Muscle of back (tissue), 3 donors: ENCODE measurements at regions not wholly inside any gene's neighbourhood (a gene's known extent, or its start where the extent isn't known, plus 50 kb on each side); places are given as distances from the start of the nearest gene placed in this dataset.
"Not testable (repeated sequence)": the region's sequence is repeated elsewhere in the genome, so short reads cannot be mapped to it uniquely, and the experiment has no call there.

ENCODE experiments used
- DNase-seq, 3 donors: peaks; one replicate each; pipeline versions ENCODE4 v3.0.0 to v3.0.0-alpha.2; 2013

DNA sequence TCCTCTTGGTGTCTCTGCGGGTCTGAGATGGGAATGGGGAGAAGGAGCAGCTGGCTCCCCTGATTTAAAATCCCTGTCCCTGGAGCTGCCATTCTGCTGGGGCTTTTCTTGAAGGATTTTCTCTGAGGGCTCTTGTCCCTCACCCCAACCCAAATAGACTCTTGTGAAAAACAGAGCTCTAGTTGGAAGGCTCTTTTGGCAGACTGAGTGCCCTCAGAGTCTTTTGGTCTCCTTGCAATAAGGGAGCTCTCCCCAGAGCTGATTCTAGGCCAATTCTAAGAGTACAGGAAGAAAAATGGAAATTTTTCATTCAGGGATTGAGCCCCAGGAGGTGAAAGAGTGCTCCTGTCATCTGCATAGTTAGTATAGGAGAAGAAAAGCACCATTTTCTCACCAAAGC lies 238.3 kb downstream of the COG6 start:
- DNase-seq = no peak

DNA sequence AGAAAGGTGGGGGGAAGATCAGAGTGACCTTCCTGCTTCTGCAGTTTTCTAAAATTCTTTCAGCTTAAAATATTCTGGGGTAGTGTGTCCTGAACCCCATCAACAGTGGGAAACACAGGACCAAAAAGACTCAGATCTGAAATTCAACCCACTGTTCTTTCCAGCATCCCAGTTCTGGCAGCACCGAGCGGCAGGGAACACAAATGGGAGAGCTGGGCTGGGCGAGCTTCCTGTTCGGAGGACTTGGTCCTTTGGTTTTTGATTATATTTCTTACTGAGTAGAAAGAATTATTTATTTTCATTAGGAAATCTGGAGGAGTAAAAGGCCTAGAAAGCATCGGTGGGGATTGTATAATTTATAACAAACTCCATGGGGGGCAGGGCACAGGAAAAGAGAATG lies 239.1 kb downstream of the COG6 start:
- no peak for DNase-seq

DNA sequence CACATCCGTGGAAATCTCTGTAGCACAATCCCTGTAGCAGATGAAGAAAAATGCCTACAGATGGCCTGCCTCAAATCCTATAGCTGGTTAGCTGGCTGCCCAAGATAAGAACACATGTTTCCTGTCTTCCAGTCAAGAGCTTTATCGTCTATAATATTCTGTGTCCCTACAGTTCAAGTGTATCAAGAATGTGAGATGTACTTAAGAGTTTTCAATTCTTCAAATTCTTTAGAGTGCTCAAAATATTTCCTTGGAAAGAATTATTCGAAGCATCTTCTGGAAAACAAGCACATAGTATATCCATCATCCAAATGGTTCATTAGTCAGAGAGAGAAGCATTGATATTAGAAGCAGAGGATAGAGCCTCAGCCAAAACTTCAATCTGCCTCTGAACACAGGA lies 239.8 kb downstream of the COG6 start:
- peak in 2 of 3 donors; percentile 27 to 59 for DNase-seq

DNA sequence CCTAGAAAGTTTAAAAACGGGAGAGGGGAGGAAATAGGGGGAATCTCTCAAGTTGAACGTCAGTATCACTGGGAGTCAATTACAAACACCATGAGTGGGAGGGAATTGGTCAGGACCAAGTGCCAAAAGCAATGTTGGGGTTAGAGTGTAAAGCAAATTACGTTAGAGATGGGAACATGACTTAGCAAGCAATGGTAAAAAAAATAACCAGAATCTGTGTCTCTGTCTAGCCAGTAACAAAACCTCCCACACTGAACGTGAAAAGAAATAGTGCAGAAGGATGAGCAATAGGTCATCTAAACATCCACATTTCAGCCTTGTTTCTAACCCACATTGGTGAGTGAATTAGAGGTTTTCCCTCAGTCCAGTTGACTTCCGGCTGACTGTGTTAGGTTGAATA lies 242.2 kb downstream of the COG6 start:
- DNase-seq = no peak

DNA sequence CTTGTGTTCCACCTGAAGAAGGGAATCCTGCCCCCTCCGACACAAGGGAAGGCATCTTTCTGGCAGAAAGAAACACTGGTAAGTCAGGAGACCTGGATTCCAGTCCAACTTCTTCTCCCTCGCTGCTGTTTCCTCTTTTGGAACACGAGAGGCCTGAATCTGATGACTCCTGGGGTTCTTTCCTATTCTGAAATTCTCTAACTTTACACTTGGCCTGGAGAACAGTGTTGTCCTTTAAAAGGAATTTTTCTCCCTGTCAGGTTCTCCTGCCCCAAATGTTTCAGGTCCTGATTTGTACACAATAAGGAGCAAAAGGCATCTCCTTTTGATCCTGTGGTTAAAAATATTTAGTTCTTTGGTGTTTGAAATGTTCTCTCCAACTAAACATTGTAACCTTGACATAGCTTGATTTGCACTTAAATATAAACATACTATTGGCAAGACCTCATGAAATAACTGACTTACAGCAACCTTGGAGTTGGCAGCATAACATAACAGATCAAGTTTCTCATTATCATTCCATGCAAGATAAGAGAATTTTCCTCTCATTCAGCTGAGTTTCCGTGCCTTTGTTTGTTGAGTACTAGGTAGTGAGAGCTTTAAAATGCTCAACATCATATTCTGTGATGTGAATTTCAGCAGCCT lies 244.8 kb downstream of the COG6 start:
- DNase-seq = no peak

DNA sequence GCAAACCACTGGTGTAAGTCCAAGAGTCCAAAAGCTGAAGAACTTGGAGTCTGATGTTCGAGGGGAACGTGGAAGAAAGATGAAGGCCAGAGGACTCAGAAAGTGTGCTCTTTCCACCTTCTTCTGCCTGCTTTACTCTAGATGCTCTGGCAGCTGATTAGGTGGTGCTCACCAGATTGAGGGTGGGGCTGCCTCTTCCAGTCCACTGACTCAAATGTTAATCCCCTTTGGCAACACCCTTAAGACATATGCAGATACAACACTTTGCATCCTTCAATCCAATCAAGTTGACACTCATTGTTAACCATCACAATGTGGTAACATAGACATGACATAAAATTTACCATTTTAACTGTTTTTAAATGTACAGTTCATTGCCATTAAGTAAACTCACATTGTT lies 249.5 kb downstream of the COG6 start:
- no peak for DNase-seq

DNA sequence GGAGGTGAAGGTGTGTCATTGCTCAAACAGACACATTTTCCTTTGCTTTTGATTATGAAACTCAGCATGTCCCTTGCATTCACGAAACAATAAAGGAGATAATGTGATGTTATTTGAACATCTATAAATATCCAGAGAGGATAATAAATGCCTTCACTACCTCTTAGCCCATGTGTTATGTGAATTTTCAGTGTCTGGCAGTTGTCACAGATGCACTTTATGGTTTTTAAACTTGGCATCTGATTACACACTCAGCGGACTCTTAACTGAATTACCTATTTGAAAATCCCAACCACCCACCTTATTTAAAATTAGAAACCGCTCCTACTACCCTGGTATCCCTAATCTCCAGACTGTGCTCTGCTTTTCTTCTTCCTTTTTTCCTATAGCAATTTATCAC lies 254.2 kb downstream of the COG6 start:
- DNase-seq = no peak

DNA sequence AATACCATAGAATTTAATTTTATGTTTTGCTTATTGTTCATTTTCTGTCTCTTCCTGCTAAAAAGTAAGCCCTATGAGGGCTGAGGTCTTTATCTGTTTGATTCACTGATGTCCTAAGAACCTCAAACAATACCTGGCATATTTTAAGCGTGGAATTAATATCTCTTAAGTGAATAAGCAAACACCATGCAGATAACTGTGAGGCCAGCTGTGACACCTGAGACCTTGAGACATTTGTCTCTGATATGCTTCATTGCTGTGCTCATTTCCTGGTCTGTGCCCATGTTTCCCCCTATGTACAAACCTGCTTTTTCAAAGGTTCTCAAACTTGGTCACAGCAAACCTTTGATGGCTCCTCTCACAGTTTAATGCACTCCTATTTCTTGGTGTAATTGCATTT lies 254.6 kb downstream of the COG6 start:
- DNase-seq = no peak

DNA sequence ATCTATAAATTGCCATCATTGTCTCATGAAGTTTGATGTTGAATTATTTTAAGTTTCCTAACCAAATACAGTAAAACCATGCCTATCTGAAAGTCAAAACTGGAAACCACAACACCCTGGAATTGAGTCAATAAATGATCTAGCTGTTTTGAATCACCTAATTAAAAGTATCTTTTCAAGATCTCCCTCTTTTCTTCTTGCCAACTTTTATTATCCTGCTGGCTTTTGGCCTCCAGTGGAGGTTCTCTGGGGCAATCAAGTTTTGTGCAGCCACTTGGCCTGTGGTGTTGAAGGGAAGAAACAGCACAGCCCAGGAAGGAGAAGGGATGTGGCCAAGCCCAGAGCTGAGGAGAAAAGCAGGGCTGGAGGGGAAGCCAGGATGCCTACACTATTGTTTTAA lies 255.4 kb downstream of the COG6 start:
- DNase-seq = no peak

DNA sequence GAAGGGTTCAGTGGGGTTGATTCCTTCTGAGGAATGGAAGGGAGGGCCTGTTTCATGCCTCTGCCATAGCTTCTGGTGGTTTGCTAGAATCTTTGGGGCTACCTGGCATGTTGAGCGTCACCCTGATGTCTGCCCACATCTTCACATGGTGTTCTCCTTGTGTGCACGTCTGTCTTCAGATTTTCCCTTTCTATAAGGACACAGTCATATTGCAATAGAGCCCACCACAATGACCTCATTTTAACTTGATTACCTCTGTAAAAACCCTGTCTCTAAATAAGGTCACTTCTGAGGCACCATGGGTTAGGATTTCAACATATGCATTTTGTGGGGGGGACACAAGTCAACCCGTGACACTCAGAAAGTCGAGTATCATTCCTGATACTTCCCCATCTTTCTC lies 257.9 kb downstream of the COG6 start:
- no peak for DNase-seq

DNA sequence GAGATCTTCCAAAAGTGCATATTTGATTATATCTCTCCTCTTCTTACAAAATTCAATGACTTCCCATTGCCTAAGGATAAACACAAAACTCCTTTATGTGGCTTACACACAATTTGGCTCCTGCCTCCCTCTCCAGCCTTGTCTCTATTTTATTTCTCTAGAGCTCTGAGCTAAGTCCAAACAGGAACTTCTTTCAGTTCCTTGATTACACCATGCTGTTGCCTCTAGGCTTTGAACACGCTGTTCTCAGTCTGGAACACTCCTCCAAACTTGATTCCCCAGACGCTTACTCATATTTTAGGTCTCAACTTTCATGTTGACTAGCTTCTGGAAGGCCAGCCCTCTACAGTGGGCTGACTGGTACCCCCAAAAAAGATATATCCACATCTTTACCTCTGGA lies 258.5 kb downstream of the COG6 start:
- DNase-seq = no peak

DNA sequence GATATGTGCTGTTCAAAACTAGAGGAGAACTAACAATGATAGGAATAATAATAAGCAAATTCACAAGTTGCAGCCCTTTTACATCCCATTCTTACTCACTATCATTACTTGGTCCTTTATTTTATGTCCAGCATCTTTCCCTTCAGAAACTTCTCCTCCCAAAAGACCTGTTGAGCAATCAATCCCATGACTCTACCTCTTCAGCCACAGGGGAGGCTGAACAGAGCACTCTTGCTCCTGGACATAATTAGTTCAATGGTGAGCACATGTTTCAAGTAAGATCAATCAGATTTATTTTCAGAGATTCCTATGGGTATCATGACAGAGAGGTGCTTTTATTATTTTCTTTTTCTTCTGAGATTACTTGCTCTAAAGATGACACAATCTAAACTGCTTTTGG lies 260.0 kb downstream of the COG6 start:
- no peak for DNase-seq

DNA sequence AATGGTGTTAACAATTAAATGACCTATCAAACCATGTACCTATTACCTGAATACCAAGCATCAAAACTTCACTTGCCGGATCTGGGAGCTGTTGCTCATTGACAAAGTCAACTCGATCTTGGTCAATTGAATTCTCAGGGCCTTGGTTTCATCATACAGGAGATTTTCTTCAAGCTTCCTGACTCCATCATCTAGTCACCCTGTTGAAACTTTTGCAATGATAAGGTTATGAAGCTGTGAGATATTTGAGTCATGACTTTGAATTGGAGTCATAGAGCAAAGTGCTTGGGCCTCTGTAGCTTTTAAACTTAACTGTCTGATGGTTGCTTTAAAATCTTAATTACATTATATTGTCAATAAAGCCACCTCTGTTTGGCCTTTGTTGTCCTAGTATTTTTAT lies 260.9 kb downstream of the COG6 start:
- no peak for DNase-seq

DNA sequence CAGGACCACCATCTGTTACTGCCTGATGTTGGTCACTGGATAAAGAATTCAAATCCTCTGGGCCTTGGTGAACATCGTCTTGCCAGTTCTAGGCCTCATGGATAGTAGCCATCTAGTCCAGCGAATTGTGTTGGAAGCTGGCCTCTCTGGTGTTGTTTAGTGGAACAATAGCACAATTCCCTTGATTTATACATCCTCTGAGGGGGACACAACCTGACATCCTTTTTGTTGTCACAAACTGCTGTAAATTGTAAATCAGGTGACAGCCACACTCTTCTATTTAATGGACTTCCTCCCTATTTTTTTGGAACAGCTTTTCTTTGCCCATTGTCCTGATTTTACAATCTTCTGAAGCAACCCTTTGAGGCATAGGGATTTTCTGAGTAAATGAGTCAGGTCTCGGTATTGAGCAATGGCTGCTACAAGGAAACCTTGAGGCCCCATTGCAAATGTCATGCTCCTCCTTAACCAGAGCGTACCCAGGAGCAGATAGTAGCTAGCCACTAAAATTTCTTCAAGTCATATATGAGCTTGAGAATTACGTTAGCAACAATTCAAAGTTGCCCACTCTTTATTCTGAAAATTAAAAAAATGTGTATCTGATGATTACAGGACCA lies 263.3 kb downstream of the COG6 start:
- DNase-seq = no peak

DNA sequence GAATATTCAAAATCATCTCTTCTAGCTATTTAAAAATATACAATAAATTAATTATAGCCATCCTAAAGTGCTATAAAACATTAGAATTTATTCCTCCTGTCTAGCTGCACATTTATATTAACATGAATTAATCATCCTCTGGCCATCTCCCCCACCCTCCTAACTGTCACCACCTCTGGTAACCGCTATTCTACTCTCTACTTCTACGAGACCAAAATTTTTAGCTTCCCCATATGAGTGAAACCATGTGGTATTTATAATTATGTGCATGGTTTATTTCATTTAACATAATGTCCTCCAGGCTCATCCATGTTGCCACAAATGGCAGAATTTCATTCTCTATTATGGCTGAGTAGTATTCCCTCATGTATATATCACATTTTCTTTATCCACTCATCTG lies 265.2 kb downstream of the COG6 start:
- DNase-seq = no peak

DNA sequence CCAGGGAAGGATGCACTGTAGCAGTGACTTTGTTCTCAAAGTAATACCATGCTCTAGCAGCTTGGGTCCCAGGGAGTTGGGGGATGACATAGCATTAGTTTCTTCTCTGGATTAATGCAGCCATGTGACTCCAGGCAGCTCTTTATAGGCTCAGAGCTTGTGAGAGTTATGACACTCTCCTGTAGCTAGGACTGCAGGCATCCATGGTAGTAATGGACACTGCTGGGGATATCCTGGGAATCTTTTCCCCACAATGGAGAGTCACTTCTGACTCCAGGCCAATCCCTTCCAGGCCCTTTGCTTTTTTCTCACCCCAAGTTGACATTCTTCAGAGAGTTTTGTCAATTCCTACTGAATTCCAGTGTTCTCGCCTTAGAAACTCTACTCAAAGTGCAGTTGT lies 270.9 kb downstream of the COG6 start:
- no peak for DNase-seq

DNA sequence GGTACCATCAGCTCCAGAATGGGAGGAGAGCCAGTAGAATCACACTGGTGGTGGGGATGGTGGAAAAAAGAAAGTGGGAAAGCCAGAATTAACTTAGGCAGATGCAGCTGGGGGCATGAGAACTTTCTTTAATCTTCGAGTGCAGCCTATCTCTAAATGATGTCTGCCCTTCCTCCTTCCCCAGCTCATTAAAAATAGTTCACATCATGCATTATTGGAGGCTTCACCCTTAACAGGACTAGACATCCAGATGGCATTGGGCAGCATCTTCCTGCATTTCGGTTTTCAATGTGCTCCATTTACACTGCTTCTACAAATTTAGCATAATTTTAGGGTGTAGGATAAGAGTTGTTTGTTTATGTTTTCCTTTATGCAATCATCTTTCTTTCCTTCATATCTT lies 272.8 kb downstream of the COG6 start:
- DNase-seq = no peak

DNA sequence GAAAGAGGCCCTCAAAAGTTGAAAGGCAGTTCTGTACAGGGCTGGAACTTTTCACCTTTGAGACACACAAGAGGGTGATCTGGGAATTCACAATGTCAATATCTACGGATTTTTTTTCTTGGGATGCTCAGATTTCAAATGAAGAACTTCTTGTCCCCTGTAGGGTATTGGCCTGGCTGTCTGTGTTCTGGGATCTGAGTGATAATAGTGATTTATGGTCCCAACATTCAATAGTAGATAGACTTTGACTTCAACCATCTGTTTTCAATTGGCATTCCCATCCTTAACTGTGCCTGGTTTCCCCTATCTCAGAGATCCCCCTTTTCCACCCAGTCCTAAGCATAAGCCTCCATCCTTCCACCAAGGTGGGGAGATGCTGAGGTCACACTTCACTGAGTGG lies 274.1 kb downstream of the COG6 start:
- DNase-seq = no peak

DNA sequence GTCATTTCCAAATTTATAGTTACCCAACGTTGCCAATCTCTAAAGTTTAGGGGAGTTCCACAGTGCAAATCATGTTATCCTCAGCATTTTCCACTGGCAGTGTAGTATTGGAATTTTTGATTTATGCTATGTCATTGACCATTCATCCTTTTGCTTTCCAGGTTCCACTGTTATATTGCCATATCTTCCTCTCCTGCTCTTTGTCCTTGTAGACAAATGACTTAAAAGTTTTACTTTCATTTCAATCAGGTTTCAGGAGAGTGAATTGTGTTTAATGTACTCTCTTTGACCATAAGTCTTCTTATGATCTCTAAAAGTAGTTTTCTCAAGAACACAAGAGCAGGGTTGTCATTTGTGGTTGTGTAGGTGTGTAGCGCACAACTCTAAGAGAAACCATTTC lies 274.6 kb downstream of the COG6 start:
- DNase-seq = no peak

DNA sequence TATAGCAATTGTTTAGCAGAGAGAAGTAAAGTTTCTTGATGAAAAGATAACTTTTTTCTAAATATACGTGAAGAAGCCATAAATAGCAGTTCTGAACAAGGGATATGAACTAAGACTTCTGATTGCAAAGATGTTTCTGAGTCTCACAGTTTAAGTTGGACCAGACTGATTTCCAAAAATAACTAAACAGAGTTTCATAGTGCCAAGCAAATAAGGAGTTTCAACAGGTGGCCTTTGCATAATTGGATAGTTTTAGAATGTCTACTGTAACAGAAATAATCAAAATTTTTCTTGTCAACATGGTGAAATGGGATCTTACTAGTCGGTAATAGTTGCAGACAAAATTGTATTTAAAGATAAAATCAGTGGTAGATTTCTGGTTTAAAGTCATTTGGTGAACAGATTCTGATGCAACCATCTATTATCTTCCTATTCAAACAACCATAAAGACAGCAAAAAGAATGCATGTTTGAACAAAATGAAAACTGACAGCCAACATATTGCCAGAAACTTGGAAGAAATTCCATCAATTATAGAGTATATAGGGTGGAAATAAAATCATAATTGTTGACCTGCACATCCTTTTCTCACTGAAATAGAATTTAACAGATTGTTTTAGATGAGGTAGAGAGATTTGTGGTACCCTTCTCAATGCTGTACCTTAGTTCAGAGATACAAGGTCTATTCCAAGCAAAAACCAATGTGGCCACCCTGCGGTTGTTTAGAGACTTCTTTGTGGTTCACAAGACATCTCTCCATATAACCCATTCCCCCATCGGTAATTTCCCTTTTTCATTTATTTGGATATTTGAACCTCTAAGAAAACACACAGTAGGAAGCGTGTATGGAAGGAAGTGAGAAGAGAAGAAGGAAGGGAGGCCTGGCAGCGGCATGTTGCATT lies 275.3 kb downstream of the COG6 start:
- DNase-seq = no peak

DNA sequence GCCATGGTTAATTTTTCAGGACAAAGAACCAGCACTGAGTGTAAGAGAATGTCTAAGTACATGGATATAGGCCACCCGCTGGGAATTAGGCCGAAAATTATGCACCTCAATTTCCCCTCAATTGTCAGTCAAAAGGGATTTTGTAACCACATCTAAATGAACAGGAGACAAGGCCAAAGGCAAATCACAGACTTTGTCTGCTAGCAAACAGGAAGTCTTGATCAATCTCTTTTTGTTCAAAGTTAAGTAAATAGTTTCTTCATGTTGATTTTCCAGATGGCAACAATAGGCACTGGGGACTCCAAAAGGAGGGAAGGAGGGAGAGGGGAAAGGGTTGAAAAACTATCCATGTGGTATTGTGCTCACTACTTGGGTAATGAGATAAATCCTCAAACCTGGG lies 276.0 kb downstream of the COG6 start:
- DNase-seq = no peak

DNA sequence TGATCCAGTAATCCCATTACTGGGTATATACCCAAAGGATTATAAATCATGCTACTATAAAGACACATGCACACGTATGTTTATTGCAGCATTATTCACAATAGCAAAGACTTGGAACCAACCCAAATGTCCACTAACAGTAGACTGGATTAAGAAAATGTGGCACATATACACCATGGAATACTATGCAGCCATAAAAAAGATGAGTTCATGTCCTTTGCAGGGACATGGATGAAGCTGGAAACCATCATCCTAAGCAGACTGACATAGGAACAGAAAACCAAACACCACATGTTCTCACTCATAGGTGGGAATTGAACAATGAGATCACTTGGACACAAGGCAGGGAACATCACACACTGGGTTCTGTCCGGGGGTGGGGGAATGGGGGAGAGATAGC lies 277.1 kb downstream of the COG6 start:
- not testable (repeated sequence) for DNase-seq

DNA sequence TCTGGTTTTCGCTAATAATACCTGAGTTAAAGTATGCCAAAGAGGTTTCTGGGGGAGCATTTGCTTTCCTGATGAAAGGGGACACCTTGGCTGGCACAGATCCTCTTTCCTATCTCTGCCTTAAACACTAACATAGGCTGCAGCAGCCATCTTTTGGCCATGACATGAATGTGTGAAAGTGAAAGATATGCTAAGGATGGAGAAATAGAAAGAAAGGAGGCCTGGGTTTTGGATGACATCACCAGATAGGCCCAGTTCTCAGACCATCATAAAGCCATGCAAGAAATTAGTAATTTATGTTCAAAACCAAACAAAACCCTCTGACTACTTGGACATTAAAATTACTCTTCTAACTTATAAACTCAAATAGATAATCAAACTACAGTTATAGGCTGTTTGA lies 279.7 kb downstream of the COG6 start:
- DNase-seq = no peak
